ENCODE measurements at regions not wholly inside any gene's neighbourhood (a gene's known extent, or its start where the extent isn't known, plus 50 kb on each side); places are given as distances from the start of the nearest gene placed in this dataset.

DNA sequence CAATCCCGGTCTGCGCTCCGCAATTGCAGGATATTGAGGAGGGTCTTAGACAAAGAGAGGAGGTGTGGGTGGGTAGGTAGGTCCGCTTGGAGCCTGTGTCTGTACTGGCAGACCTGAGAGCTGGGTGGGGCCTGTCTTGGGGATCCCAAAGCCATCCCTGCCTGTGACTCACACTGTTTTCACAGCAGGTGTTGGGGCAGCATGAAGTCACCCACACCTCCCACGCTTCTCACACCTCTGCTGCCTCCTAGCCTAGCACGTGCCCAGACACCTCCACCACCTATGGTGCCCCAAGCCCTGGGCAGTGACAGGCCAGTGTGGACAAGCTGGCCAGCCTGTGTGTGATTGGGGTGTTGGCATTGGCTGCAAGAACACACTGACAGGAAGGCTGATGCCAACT is 65.7 kb upstream of the ECE1 start:
- Histone ChIP-seq H3K79me2 (ENCODE audit: insufficient read depth, low read length) (no peaks in the 10 kb centered on the region), H3K27ac (ENCODE audit: low read depth, low read length, poor library complexity, severe bottlenecking) (no peak overlapping the region), H3K4me1 (ENCODE audit: insufficient read depth, low read length, severe bottlenecking) (no peaks in the 10 kb centered on the region), H4K20me1 (ENCODE audit: insufficient read depth, low read length) (no peaks in the 10 kb centered on the region), H3K27me3 (ENCODE audit: insufficient read depth, low read length) (no peaks in the 10 kb centered on the region), H3F3A (ENCODE audit: insufficient read depth, low read length) (no peaks in the 10 kb centered on the region), H3K36me3 (ENCODE audit: insufficient read depth, low read length) (no peaks in the 10 kb centered on the region), H3K4me3 (ENCODE audit: low read depth, low read length, poor library complexity, severe bottlenecking) (no peak overlapping the region), H2AFZ (ENCODE audit: low read length) (no peak overlapping the region), H3K9me2 (ENCODE audit: low read depth, low read length) (no peaks in the 10 kb centered on the region), H3K4me2 (ENCODE audit: low read length) (no peak overlapping the region), H3K9me3 (ENCODE audit: low read length) (no peaks in the 10 kb centered on the region), H3K9ac (ENCODE audit: low read length) (no peak overlapping the region)
- TF ChIP-seq CTCF (IDR thresholded peaks at IDR 0.05; ENCODE audit: low read length), result no peak
- no peak for TF ChIP-seq EZH2 (IDR thresholded peaks at IDR 0.05; ENCODE audit: borderline replicate concordance, low read length)

- no peak overlapping the region for H3K9ac ChIP-seq (ENCODE audit: low read length)
- no peak overlapping the region for H2AFZ ChIP-seq (ENCODE audit: low read length)
- no peaks in the 10 kb centered on the region for H3K79me2 ChIP-seq (ENCODE audit: insufficient read depth, low read length)
- H3K4me2 ChIP-seq (ENCODE audit: low read length), result no peak overlapping the region
- H3K27ac ChIP-seq (ENCODE audit: low read depth, low read length, poor library complexity, severe bottlenecking), result no peak overlapping the region
- H3K9me2 ChIP-seq (ENCODE audit: low read depth, low read length), result no peaks in the 10 kb centered on the region
- H3K9me3 ChIP-seq (ENCODE audit: low read length), result no peaks in the 10 kb centered on the region
- no peak for TF ChIP-seq CTCF (IDR thresholded peaks at IDR 0.05; ENCODE audit: low read length)
- TF ChIP-seq EZH2 (IDR thresholded peaks at IDR 0.05; ENCODE audit: borderline replicate concordance, low read length), result no peak
- H3K27me3 ChIP-seq (ENCODE audit: insufficient read depth, low read length), result no peaks in the 10 kb centered on the region
- H3K4me1 ChIP-seq (ENCODE audit: insufficient read depth, low read length, severe bottlenecking), result no peaks in the 10 kb centered on the region
- no peak overlapping the region for H3K4me3 ChIP-seq (ENCODE audit: low read depth, low read length, poor library complexity, severe bottlenecking)
- no peaks in the 10 kb centered on the region for H3K36me3 ChIP-seq (ENCODE audit: insufficient read depth, low read length)
- H3F3A ChIP-seq (ENCODE audit: insufficient read depth, low read length), result no peaks in the 10 kb centered on the region
- H4K20me1 ChIP-seq (ENCODE audit: insufficient read depth, low read length), result no peaks in the 10 kb centered on the region
These were observed 62.3 kb upstream of the ECE1 start for GRCh38 chr1:21352586-21352985.

DNA sequence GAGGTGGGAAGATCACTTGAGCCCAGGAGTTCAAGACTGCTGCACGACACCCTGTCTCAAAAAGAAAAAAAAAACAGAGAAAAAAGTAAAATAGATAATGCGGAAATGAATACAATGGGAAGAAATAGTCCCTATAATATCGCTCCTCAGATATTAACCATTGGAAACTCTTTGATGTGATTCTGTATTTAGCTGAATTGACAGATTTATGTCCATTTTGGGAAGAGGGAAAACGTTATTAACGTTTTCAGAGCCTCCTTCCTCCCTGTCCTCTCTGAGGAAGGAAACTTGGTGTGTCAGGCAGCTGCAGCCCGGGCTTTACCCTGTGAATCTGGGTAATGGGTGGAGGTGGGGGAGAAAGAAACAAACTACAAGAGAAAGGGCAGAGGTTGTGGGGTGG is 61.6 kb upstream of the ECE1 start:
- Histone ChIP-seq H3K27ac (ENCODE audit: low read depth, low read length, poor library complexity, severe bottlenecking) (no peak overlapping the region), H3K9ac (ENCODE audit: low read length) (no peak overlapping the region), H3K9me2 (ENCODE audit: low read depth, low read length) (no peaks in the 10 kb centered on the region), H3K79me2 (ENCODE audit: insufficient read depth, low read length) (no peaks in the 10 kb centered on the region), H3K4me3 (ENCODE audit: low read depth, low read length, poor library complexity, severe bottlenecking) (no peak overlapping the region), H3K9me3 (ENCODE audit: low read length) (no peaks in the 10 kb centered on the region), H3K27me3 (ENCODE audit: insufficient read depth, low read length) (no peaks in the 10 kb centered on the region), H4K20me1 (ENCODE audit: insufficient read depth, low read length) (no peaks in the 10 kb centered on the region), H3K36me3 (ENCODE audit: insufficient read depth, low read length) (no peaks in the 10 kb centered on the region), H3K4me1 (ENCODE audit: insufficient read depth, low read length, severe bottlenecking) (peaks cover 4% of the 10 kb centered on the region), H3F3A (ENCODE audit: insufficient read depth, low read length) (no peaks in the 10 kb centered on the region), H3K4me2 (ENCODE audit: low read length) (no peak overlapping the region), H2AFZ (ENCODE audit: low read length) (no peak overlapping the region)
- TF ChIP-seq CTCF (IDR thresholded peaks at IDR 0.05; ENCODE audit: low read length), result no peak
- no peak for TF ChIP-seq EZH2 (IDR thresholded peaks at IDR 0.05; ENCODE audit: borderline replicate concordance, low read length)
